ENCODE measurements at regions not wholly inside any gene's neighbourhood (a gene's known extent, or its start where the extent isn't known, plus 50 kb on each side); places are given as distances from the start of the nearest gene placed in this dataset.

DNA sequence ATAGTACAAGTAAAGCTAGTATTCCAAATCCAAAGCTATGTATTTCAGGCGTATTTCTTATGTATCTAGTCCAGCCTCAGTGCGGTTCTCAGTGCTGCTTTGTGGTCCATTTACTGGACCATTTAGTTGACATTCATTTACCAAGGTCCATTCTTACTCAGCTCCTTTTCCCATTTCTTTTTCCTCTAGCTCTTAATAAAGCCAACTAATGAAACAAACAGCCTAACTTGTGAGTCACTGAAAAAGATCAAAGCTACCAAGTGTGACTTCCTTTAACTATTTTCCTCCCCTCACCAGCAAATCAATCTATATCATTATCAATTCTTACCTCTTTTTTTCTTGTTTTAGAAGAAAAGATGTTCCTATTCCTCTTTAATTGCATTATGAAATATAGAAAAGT lies 64.0 kb downstream of the CYB561 start:
- no peak for DNase-seq (ENCODE audit: low spot score)
